Calu3 (cell line): ENCODE measurements at regions not wholly inside any gene's neighbourhood (a gene's known extent, or its start where the extent isn't known, plus 50 kb on each side); places are given as distances from the start of the nearest gene placed in this dataset.
A peak's percentile ranks its signal among the peaks of the same experiment; 100 is the strongest.

Source experiments
- BruUV-seq: library from RNA; stranded (reverse); fragments of 400-500 nt; replicated peaks from 2 replicates; lab custom pipeline; 2021; lab: Mats Ljungman, UMichigan
- CTCF ChIA-PET: fragments of 300-600 bp; sonication (Branson Sonifier 250); formaldehyde crosslinking; loops from one replicate; lab custom pipeline; 2022; ENCODE audit warnings: antibody characterized with exemption; lab: Charles Lee
- DNase-seq: peaks from one replicate; pipeline ENCODE4 v3.0.0; 2022
- H3K27ac Mint-ChIP-seq: one replicate; pipeline ENCODE4 v1.8.0; 2022; ENCODE audit warnings: mixed read lengths; ENCODE audit not compliant: unreplicated experiment
- H3K27me3 Mint-ChIP-seq: one replicate; pipeline ENCODE4 v1.8.0; 2022; ENCODE audit warnings: mixed read lengths; ENCODE audit not compliant: unreplicated experiment
- H3K36me3 Mint-ChIP-seq: one replicate; pipeline ENCODE4 v1.8.0; 2022; ENCODE audit warnings: mild to moderate bottlenecking, moderate library complexity, mixed read lengths; ENCODE audit not compliant: insufficient read depth, unreplicated experiment
- H3K4me1 Mint-ChIP-seq: one replicate; pipeline ENCODE4 v1.8.0; 2022; ENCODE audit warnings: mild to moderate bottlenecking, low read depth, mixed read lengths; ENCODE audit not compliant: unreplicated experiment
- H3K4me3 Mint-ChIP-seq: one replicate; pipeline ENCODE4 v1.8.0; 2022; ENCODE audit warnings: mild to moderate bottlenecking, low read depth, moderate library complexity, mixed read lengths; ENCODE audit not compliant: unreplicated experiment
- H3K9me3 Mint-ChIP-seq: one replicate; pipeline ENCODE4 v1.8.0; 2022; ENCODE audit warnings: low read depth, mixed read lengths; ENCODE audit not compliant: unreplicated experiment
- CTCF ChIP-seq: fragments of 200-600 bp; IDR thresholded peaks from one replicate; pipeline ENCODE4 v1.8.0; 2022; ENCODE audit warnings: antibody characterized with exemption; ENCODE audit not compliant: unreplicated experiment
- intact Hi-C: fragments of 100-400 bp; cut with micrococcal nuclease; formaldehyde crosslinking; loops from one replicate; pipeline ENCODE4 v1.10.0; 2022; ENCODE audit not compliant: unreplicated experiment

DNA sequence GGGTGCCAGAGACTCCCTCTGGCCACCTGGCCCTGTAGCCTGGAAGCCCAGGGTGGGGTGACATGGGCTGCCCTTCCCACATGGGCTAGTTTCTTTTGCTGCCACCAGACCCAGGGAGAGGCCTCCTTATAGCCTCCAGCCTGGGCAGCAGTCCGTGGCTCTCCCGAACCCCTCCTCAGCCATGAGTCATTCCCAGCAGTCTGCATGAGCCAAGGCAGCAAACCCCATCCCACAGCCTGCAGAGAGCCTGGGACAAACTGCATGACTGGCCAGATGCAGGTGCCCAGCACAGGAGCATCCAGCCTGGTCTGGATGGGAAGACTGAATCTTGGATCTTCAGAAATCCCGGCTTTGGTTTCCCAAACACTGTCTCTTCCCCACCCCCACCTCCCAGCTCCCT is 75.7 kb downstream of the MRPL14 start:
- Mint-ChIP-seq H3K27ac (peak overlapping the region; percentile 34), H3K4me3 (no peak overlapping the region), H3K27me3 (no peaks in the 10 kb centered on the region), H3K4me1 (peaks cover 55% of the 10 kb centered on the region), H3K9me3 (no peaks in the 10 kb centered on the region), H3K36me3 (no peaks in the 10 kb centered on the region)
- CTCF ChIA-PET = interaction anchor here (1.6 to 2.0 kb wide), 2 partner anchors 8 to 125 kb away, joined by 4 to 8 read pairs; no protein-coding TSS in a partner anchor
- no TSS peak for BruUV-seq
- peak; percentile 64 for DNase-seq
- no peak for TF ChIP-seq CTCF
- intact Hi-C loops = no loop called here

- Mint-ChIP-seq H3K9me3 (no peaks in the 10 kb centered on the region), H3K27me3 (no peaks in the 10 kb centered on the region), H3K27ac (peak overlapping the region; percentile 34), H3K36me3 (no peaks in the 10 kb centered on the region), H3K4me1 (peaks cover 55% of the 10 kb centered on the region), H3K4me3 (no peak overlapping the region)
- intact Hi-C loops = no loop called here
- no peak for TF ChIP-seq CTCF
- no TSS peak for BruUV-seq
- DNase-seq = peak; percentile 52
- CTCF ChIA-PET = interaction anchor here (2.0 kb wide), 1 partner anchor 8 kb away, joined by 8 read pairs; no protein-coding TSS in a partner anchor
These were observed 76.3 kb downstream of the MRPL14 start for GRCh38 chr6:44050872-44051505.

DNA sequence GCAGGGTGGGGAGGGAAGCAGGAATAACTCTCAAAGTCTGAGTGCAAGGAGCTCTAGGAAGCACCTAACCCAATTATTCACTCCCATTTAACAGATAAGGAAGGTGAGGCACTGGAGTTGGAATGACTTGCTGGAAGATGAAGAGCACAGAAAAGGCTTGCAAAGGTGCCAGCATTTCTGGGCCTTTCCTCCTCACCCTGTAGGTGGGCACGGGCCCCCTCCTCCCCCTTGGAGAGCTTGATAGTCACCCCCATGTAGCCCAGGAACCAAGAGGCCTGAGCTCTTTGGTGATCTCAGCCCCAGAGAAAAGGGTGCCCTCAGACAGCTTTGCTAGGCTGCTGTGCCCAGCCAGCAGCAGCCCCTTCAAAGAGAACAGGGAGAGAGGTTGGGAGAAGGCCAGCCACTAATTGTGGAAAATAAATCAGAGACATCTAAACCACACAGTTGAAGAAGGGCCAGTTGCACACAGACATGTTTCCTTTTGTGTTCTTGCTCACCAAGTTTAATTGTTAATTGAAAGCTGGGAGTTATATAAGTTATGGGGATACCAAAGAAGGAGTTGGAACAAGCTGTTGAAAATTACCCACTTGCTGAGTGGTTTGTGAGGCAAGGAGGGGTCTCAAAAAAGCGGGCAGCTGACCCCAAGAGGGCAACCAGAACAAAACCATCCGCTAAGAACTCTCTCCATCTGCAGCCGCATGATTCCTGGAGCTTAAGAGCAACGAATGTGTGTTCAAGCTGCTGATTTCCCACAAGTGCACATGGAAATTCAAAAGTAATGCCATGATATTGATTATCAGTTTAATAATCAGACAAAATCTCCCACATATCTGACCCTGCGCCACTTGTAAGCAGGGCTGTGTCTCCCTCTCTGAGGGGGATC is 77.0 kb downstream of the MRPL14 start:
- TF ChIP-seq CTCF = no peak
- Mint-ChIP-seq H3K4me3 (no peak overlapping the region), H3K27ac (no peak overlapping the region), H3K4me1 (peaks cover 55% of the 10 kb centered on the region), H3K36me3 (no peaks in the 10 kb centered on the region), H3K27me3 (no peaks in the 10 kb centered on the region), H3K9me3 (no peaks in the 10 kb centered on the region)
- BruUV-seq = no TSS peak
- CTCF ChIA-PET = interaction anchor here (0.6 to 0.8 kb wide), 3 partner anchors 25 to 38 kb away, joined by 3 to 16 read pairs (median 4); no protein-coding TSS in a partner anchor
- intact Hi-C loops = no loop called here
- DNase-seq = no peak

DNA sequence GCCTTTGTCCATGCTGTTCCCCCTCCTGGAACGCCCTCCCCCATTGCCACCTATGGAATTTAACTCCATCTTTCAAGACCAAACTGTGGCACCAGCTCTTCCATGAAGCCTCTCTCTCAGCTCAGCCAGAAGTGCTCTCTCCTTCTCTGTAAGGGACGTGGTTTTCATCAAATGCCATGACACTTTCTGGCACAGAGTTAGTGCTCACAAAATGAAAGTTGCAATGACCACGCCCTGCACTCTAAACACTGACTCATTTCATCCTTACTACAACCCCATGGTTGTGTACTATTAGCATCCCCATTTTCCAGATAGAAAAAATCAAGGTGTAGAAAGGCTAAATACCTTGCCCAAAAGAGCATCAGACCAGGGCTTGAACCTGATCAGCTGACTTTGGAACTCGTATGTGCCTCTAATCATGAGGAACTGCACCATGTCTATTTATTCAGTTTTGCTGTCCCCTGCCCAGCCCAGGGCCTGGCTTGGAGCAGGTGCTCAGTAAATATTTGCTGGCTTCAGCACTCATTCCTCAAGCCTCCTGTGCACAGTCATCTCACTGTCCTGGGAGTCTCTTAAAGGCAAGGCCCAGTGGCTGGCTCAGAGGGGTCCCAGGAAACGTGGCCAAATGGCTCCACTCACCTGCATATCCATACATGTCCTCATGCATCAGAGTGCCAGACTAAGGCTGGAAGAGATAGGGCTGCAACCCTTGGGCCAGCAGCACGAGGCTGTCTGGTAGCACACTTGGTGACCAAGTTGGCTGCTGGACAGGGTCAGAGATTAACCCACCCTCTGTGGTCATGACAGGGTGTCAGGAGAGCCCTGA is 77.9 kb downstream of the MRPL14 start:
- no peaks in the 10 kb centered on the region for H3K27me3 Mint-ChIP-seq
- H3K4me3 Mint-ChIP-seq = peak overlapping the region; percentile 2
- intact Hi-C loops = no loop called here
- no peak for DNase-seq
- CTCF ChIA-PET = interaction anchor here (0.6 kb wide), 1 partner anchor 35 kb away, joined by 4 read pairs; no protein-coding TSS in a partner anchor
- peak overlapping the region; percentile 5 for H3K27ac Mint-ChIP-seq
- H3K36me3 Mint-ChIP-seq = no peaks in the 10 kb centered on the region
- TF ChIP-seq CTCF = no peak
- BruUV-seq = no TSS peak
- H3K4me1 Mint-ChIP-seq = peaks cover 50% of the 10 kb centered on the region
- H3K9me3 Mint-ChIP-seq = no peaks in the 10 kb centered on the region
